ENCODE measurements at regions not wholly inside any gene's neighbourhood (a gene's known extent, or its start where the extent isn't known, plus 50 kb on each side); places are given as distances from the start of the nearest gene placed in this dataset.

DNA sequence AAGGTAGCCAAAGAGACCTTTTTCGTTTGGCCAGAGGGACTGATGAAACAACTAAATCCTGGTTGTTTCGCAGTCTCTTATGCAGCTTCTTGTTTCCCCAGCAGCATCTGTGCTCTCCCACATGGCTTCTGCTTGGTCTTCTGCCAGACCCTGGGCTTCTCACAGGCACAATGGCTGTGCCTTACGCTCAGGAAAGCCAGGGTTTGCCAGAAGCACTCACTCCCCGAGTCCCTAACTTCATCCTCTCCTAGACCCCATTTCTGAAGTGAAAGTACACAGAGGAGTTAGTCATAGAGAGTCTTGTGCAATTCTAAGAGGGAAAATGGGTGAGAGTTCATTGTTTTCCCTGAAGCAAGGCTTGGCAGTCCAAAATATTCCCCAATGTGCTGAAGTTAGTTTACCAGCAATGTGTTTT lies 121.7 kb downstream of the EVX1 start:
- TF ChIP-seq, protein P1, sequence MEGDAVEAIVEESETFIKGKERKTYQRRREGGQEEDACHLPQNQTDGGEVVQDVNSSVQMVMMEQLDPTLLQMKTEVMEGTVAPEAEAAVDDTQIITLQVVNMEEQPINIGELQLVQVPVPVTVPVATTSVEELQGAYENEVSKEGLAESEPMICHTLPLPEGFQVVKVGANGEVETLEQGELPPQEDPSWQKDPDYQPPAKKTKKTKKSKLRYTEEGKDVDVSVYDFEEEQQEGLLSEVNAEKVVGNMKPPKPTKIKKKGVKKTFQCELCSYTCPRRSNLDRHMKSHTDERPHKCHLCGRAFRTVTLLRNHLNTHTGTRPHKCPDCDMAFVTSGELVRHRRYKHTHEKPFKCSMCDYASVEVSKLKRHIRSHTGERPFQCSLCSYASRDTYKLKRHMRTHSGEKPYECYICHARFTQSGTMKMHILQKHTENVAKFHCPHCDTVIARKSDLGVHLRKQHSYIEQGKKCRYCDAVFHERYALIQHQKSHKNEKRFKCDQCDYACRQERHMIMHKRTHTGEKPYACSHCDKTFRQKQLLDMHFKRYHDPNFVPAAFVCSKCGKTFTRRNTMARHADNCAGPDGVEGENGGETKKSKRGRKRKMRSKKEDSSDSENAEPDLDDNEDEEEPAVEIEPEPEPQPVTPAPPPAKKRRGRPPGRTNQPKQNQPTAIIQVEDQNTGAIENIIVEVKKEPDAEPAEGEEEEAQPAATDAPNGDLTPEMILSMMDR (IDR thresholded peaks at IDR 0.05; ENCODE audit: low read length), result no peak
- TF ChIP-seq EZH2 (optimal IDR thresholded peaks at IDR 0.05; ENCODE audit: low read depth, low read length), result no peak

Measured in MM.1S (cell line).